Occipital lobe (tissue), 1 donor: ENCODE measurements at regions not wholly inside any gene's neighbourhood (a gene's known extent, or its start where the extent isn't known, plus 50 kb on each side); places are given as distances from the start of the nearest gene placed in this dataset.

Experiments
- DNase-seq: peaks from one replicate; lab custom pipeline; 2025; lab: John Stamatoyannopoulos, UW

DNA sequence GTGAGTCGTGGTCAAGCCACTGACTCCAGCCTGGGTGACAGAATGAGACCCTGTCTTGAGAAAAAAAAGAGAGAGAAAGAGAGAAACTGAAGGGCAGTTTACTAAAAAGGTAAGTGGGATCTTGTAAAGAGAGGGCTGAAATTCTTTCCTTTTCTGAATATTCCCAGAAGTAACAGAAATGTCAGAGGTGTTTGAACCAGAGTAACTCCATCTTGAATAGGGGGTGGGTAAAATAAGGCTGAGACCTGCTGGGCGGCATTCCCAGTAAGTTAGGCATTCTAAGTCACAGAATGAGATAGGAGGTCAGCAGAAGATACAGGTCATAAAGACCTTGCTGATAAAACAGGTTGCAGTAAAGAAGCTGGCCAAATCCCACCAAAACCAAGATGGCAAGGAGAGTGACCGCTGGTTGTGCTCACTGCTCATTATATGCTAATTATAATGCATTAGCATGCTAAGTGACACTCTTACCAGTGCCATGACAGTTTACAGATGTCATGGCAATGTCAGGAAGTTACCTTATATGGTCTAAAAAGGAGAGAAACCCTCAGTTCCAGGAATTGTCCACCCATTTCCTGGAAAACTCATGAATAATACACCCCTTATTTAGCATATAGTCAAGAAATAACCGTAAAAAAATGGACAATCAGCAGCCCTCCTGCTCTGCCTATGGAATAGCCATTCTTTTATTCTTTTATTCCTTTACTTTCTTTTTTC is 1334.3 kb upstream of the ZEB2 start:
- no peak for DNase-seq

- no peak for DNase-seq
Observed at GRCh38 chr2:145851730-145852129, 1331.8 kb upstream of the ZEB2 start.

- DNase-seq, result no peak
Observed at GRCh38 chr2:145849466-145849865, 1329.5 kb upstream of the ZEB2 start.

GRCh38 chr2:145846982-145847381 is 1327.1 kb upstream of the ZEB2 start:
- no peak for DNase-seq

- no peak for DNase-seq
Observed at GRCh38 chr2:145845923-145846322, 1326.0 kb upstream of the ZEB2 start.

DNA sequence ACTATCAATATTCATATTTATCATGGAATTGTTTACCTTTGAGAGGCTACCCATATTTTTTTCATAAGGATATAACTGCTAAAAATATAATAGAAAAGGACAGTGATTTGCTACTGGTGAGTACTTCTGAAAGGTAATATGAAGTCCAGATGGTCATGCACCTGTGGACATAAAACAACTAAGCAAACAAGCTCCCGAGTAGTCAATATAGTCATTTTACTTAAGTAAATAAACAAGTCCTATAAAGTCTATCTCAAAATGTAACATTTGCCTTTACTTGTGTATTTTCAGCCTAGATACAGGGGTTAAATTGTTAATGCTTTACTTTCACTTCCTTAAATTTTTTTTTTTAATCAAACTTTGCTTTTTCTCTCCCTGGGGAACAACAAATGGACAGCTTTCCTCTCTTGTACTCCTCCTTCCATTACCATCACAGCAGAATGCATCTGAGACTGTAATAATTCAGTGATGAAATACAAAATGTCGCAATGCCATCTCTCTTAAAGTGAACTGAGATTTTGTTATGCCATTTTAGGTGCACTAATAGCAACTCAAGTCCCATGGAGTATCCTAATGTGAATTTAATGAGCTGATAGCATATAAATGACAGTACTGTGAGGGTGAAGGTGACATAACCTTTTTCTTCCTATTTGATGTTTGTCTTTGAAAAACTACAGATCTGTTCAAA is 1325.4 kb upstream of the ZEB2 start:
- no peak for DNase-seq

DNA sequence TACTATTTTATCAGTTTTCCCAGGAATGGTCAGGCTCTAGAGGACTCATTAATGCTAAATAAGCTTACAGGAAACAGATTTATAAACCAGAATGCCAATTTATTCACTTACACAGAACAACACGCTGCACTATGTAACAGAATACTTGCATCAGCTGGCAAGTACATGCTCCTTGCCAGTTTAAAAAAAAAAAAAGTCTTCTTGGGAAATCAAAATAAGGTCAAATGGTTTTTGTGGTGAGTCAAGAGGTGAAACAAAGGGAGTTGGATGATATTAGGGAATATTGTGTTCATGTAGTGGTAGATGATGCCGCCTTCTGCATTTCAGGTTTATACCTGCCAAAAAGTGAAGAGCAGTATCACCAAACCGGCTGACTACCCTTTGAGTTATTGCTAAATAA is 1322.1 kb upstream of the ZEB2 start:
- no peak for DNase-seq

DNA sequence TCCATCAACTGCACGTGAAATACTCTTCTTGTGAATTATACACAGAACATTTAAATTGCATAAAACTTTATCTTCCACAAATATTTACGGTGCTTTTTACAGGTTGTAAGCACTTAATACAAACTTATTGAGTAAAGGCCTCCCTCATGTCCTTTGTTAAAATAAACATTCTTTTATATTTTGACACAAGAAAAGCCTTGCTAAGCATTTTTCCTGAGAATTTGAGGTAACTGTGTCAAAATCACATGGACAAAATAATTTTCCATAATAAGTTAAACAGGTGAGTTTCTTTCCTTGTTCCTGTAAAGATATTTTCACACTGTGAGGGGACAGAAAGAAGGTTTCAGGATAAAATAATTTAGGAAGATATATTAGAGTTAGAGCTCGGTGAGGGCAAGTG is 1317.1 kb upstream of the ZEB2 start:
- DNase-seq, result no peak

DNA sequence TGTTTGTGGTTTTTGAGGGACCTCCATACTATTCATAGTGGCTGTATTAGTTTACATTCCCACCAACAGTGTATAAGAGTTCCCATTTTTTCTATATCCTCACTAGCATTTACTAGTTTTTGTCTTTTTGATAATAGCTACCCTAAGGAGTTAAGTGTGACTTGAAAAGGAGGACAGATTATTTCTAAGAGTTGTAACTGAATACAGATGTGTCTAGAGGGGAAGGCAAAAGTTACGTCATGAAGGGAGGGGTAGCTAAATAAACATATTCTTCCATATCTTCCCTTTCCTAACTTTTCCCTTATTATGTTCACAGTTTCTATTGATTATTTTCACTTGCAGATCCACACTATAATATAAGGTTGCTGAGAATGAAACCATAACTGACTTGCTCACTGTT is 1315.7 kb upstream of the ZEB2 start:
- no peak for DNase-seq

GRCh38 chr2:145832681-145833080 is 1312.8 kb upstream of the ZEB2 start:
- no peak for DNase-seq

DNA sequence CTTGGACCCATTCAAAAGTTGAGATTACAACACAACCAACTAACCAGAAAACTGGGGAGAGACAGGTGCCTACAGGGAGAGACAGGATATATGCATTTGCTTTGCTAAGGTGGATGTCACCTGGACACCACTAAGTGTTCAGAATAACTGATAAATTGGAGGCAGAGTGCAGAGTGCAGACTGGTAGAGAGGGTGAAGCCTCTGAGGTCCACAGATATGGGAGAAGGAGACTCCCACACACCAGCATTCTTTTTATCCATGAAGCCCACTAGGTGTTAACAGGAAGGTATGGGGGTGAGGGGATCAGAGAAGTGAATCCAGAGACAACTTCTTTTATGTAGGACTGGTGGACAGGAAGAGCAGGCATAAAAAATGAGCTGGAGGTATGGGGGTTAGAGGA is 1310.0 kb upstream of the ZEB2 start:
- DNase-seq, result no peak

DNA sequence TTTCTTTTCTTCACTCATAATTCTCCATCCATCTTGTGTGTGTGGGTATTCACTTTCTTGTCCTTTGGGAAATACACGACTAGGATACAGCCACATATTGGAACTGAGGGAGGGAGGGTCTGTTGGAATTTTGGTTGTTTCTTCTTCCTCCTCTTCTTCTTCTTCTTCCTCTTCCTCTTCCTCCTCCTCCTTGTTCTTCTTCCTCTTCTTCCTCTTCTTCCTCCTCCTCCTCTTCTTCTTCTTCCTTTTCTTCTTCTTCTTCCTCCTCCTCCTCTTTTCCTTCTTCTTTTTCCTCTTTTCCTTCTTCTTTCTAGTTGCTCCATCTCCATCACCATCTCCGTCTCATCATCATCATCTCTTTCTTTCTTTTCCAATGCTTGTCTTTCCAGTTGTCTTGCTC is 1307.3 kb upstream of the ZEB2 start:
- DNase-seq, result no peak

DNA sequence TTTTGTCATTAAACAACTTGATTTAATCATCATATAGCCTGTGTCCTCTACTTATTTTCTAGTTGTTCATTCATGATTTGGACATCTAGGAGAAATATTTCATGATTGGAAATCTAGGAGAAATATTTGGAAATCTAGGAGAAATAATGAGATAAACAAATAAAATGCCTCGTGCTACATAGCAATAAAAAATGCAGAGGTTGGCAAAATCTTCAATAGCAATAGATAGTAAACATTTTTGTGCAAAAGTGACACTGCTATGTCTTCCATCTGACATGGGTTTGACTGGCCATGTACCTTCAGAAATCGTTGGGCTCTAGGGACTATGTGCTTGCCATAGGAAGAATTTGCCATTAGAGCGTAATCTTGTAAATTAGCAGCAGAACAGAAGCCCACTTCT is 1304.5 kb upstream of the ZEB2 start:
- DNase-seq, result no peak

DNA sequence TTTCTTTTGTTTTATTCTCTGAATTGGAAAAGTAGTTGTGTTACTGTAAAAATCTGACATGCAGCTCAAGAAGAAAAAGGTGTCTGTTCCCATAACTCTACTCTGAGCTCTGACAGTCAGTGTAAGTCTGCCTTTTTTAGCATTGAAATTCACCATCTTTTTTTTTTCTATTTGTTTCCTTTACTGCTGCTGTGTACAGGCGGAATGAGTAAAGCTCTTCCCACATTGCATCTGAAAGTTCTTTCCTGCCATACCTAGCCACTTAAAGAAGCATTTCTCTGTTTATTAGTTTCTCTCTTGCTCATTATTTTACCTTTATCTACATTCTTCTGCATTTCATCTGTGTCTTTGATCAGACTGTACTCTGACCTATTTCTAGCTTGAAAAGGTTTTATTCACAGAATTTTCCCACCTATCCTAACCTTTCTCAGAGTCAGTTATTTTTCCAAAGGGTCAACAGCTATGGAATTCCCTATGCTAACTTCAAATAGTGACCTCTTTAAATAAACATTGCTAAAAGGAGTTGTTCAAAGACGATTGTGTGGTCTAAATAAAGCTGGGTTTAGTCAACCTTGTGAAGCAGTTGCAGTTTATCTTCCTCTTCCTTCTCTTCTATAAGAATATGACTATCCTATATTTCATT is 1303.1 kb upstream of the ZEB2 start:
- DNase-seq, result no peak

- no peak for DNase-seq
Observed at GRCh38 chr2:145820651-145821050, 1300.7 kb upstream of the ZEB2 start.

GRCh38 chr2:145818890-145819504 is 1299.1 kb upstream of the ZEB2 start:
- DNase-seq, result no peak

DNA sequence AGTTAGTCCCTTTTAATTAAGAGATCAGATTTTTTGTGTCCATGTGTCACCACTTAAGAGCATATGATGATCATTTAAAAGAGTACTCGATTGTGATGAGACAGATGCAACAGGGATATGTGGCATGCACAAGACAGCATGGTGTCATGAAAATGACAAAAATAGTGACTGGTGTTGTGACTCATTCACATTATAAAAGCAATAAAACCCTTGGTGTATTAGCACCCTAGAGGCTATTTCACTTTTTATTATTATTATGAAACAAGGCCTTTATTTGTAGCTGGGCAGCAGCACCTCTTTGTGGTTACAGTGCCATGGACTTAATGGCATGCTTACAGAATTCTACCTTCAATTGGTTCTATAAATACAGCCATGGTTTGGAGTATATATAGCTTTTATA is 1296.0 kb upstream of the ZEB2 start:
- no peak for DNase-seq

DNA sequence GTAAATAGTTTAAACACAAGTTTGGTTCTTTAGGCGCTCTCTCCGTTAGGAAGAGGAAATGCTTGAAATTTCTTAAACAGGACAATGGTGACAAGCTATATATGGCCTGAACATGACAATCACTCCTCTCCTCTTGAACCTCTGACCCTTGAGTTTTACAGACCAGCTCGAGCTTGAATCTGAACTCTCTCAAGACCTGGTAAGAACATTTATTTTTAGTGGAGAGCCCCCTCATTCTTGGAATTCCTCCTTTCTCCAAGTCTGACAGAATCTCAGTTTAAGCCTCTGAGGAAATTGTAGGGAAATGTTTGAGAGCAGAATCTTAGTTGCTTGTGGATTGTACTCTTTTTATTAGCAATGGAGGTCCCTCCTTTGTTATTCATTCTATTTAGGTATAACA is 1293.6 kb upstream of the ZEB2 start:
- DNase-seq, result no peak

- DNase-seq, result no peak
Observed at GRCh38 chr2:145812165-145812554, 1292.2 kb upstream of the ZEB2 start.

GRCh38 chr2:145811276-145812164 is 1291.6 kb upstream of the ZEB2 start:
- DNase-seq, result no peak

DNA sequence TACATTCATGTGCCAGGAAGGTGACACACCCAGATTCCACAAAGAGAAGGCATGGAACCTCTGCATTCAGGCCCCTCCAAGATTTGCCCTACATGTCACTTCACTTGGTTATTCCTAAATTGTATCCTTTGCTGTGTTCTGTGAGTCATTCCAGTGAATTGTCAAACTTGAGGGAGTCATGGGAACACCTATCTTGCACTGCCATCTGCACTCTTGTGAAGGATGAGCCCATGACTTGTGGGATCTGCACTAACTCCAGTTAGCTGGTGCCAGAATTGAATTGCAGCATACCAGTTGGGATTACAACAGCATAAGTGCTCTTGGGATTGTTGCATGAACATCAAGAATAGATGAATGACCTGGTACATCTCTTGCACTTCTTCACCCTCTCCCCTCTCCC is 1288.0 kb upstream of the ZEB2 start:
- no peak for DNase-seq

- DNase-seq, result no peak
Observed at GRCh38 chr2:145807554-145807953, 1287.6 kb upstream of the ZEB2 start.
